RWPE2 (cell line): ENCODE measurements at regions not wholly inside any gene's neighbourhood (a gene's known extent, or its start where the extent isn't known, plus 50 kb on each side); places are given as distances from the start of the nearest gene placed in this dataset.

ENCODE experiments used
- ATAC-seq: fragments of 200-7000 bp; cut with Tn5 transposase; 3 replicates; pipeline ENCODE4 v1.9.1; 2021; ENCODE audit warnings: low read depth
- DNase-seq: peaks from one replicate; pipeline ENCODE4 v3.0.0-alpha.2; 2020; ENCODE audit warnings: low spot score
- H3K27ac ChIP-seq: fragments of 450-650 bp; 2 replicates; pipeline ENCODE4 v1.5.1; 2017; ENCODE audit warnings: mild to moderate bottlenecking; ENCODE audit not compliant: poor library complexity, severe bottlenecking
- H3K27me3 ChIP-seq: fragments of 250-450 bp; sonication (Bioruptor Pico); 2 replicates; pipeline ENCODE4 v1.5.1; 2021; ENCODE audit warnings: mild to moderate bottlenecking, moderate library complexity; ENCODE audit not compliant: insufficient read depth, poor library complexity, severe bottlenecking
- H3K36me3 ChIP-seq: fragments of 250-450 bp; sonication (Bioruptor Pico); 2 replicates; pipeline ENCODE4 v1.5.1; 2020; ENCODE audit warnings: low read depth, mild to moderate bottlenecking, moderate library complexity
- H3K4me1 ChIP-seq: fragments of 250-450 bp; sonication (Bioruptor Pico); 2 replicates; pipeline ENCODE4 v1.5.1; 2021; ENCODE audit warnings: mild to moderate bottlenecking, moderate library complexity; ENCODE audit not compliant: insufficient read depth, poor library complexity, severe bottlenecking
- H3K4me3 ChIP-seq: fragments of 250-450 bp; sonication (Bioruptor Pico); 2 replicates; pipeline ENCODE4 v1.5.1; 2021; ENCODE audit warnings: mild to moderate bottlenecking, moderate library complexity; ENCODE audit not compliant: severe bottlenecking
- H3K9me3 ChIP-seq: fragments of 250-450 bp; sonication (Bioruptor Pico); 2 replicates; pipeline ENCODE4 v1.5.1; 2021; ENCODE audit warnings: mild to moderate bottlenecking, moderate library complexity; ENCODE audit not compliant: severe bottlenecking
- TF ChIP-seq, protein P1 (sequence below): fragments of 450-650 bp; IDR thresholded peaks from one replicate; pipeline ENCODE4 v1.5.1; 2017; ENCODE audit warnings: mild to moderate bottlenecking, moderate library complexity; ENCODE audit not compliant: poor library complexity, severe bottlenecking

- DNase-seq, result no peak
- Histone ChIP-seq H3K4me1 (no peaks in the 10 kb centered on the region), H3K36me3 (no peaks in the 10 kb centered on the region)
Measured at GRCh38 chr4:109359040-109359646, 56.7 kb upstream of the COL25A1 start.

DNA sequence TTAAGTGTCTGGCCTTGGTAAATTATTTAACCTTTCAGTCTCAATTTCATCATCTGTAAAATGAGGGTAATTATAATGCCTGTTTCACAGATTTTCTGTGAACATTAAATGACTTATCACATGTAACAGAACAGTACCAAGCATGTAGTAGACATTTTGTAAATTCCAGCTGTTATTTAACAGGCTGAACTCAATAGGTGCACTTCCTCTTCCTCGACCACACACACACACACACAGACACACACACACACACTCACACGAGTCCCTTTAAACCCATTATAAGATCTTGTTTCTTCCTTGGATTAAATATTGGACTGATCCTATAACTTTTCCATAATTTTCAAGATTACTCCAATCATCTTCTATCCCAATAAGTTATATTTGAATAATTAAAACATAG lies 53.4 kb upstream of the COL25A1 start:
- H3K27me3 ChIP-seq, result no peaks in the 10 kb centered on the region
- ATAC-seq (no peak), DNase-seq (no peak)
- no peaks in the 10 kb centered on the region for H3K36me3 ChIP-seq
- no peaks in the 10 kb centered on the region for H3K4me1 ChIP-seq
- TF ChIP-seq, protein P1, sequence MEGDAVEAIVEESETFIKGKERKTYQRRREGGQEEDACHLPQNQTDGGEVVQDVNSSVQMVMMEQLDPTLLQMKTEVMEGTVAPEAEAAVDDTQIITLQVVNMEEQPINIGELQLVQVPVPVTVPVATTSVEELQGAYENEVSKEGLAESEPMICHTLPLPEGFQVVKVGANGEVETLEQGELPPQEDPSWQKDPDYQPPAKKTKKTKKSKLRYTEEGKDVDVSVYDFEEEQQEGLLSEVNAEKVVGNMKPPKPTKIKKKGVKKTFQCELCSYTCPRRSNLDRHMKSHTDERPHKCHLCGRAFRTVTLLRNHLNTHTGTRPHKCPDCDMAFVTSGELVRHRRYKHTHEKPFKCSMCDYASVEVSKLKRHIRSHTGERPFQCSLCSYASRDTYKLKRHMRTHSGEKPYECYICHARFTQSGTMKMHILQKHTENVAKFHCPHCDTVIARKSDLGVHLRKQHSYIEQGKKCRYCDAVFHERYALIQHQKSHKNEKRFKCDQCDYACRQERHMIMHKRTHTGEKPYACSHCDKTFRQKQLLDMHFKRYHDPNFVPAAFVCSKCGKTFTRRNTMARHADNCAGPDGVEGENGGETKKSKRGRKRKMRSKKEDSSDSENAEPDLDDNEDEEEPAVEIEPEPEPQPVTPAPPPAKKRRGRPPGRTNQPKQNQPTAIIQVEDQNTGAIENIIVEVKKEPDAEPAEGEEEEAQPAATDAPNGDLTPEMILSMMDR, result no peak
- no peak overlapping the region for H3K4me3 ChIP-seq
- no peak overlapping the region for H3K27ac ChIP-seq
- no peaks in the 10 kb centered on the region for H3K9me3 ChIP-seq

More at GRCh38 chr4:109359040-109359646, 56.7 kb upstream of the COL25A1 start:
- Histone ChIP-seq H3K27me3 (no peaks in the 10 kb centered on the region), H3K27ac (no peak overlapping the region), H3K4me3 (no peak overlapping the region), H3K9me3 (no peaks in the 10 kb centered on the region)
- TF ChIP-seq, protein P1, result no peak
- no peak for ATAC-seq

DNA sequence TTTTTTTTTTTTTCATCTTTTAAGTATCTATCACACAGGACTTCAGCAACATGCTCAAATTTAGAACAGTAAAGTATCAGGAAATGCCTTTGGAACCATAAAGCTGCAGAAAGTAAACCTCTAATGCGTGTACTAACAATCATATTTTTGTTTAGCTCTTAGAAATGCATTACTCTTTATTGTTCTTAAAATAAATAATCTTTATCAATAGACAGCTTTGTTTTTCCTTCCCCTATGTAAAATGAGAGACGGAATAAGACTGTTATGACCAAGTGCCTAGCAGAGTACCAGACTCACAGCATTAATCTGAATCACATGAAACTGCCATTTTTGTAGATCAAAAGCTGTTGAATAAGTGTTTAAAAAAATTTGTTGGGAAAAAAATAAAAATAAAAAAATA lies 50.5 kb upstream of the COL25A1 start:
- no peaks in the 10 kb centered on the region for H3K27me3 ChIP-seq
- H3K27ac ChIP-seq, result no peak overlapping the region
- no peak for ATAC-seq
- H3K9me3 ChIP-seq, result no peaks in the 10 kb centered on the region
- TF ChIP-seq, protein P1, result no peak
- no peak for DNase-seq
- no peaks in the 10 kb centered on the region for H3K36me3 ChIP-seq
- H3K4me1 ChIP-seq, result no peaks in the 10 kb centered on the region
- H3K4me3 ChIP-seq, result no peak overlapping the region
